D341Med (cell line): ENCODE measurements at regions not wholly inside any gene's neighbourhood (a gene's known extent, or its start where the extent isn't known, plus 50 kb on each side); places are given as distances from the start of the nearest gene placed in this dataset.
A peak's percentile ranks its signal among the peaks of the same experiment; 100 is the strongest.

Experiments used
- DNase-seq: peaks from one replicate; pipeline ENCODE4 v3.0.0; 2012; ENCODE audit warnings: low spot score

GRCh38 chr11:120032766-120033390, 105.0 kb downstream of the TRIM29 start:
- peak; percentile 24 for DNase-seq

DNA sequence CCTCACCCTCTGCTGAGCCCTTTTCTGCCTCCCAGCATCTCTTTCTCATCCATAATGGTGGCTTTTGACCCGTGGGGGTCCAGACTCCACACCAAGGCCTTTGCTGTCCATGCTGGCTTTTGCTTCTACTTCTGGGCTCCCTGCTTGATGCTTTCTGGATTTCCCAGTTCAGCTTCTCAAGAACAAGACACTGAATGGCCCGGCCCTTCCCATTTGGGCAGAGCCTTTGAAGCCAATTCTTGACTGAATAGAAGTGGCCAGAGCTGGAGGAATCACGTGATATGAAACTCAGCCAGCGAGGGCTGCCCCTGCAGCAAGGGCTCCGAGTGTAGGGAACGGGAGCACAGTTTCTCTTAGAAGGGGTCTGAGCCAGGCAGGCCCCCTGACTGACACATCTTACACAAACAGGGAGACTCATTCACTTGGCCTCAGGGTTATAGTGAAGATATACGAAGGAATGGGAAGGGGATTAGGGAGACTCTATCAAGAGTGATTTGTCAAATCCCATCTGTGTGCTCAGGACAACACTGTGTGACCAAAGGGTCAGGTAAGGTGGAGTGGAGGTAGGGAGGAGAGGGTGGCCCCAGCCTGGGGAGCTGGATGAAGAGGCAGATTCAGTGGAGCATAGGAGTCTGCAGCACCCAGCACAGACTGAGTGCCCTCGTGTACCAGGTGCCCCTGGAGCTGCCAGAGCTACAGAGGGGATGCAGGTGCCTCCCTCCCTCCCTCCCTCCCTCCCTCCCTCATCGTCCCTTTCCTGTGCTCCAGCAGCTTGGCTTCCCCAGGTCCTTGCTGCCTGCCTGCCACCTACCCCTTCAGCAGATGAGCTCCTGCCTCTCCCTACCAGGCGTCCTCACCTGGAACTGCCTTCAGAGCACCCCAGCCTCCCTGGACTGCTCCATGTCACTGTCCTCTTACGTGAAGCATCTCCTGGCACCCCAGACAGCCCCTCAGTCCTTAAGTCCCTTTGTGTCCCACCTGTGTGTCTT, 106.0 kb downstream of the TRIM29 start:
- DNase-seq, result peak; percentile 15

DNA sequence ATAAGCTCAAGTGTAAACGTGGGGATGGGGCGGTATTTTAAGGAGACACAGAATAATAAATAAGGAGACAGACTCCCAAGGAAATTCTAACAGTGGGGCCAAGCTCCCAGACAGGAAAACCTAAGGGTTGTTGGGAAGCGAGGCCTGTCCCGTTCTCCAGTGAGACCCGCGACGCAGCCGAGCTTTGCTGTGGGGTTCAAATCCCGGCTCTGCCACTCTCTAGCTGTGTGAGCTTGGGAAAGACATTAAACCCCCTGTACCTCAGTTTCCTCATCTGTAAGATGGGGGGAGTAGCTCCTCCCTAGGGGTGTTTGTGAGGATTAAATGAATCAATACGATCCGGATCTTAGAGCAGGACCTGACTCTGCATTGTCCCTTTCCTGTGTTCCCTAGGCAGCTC, 106.8 kb downstream of the TRIM29 start:
- peak; percentile 3 for DNase-seq

DNA sequence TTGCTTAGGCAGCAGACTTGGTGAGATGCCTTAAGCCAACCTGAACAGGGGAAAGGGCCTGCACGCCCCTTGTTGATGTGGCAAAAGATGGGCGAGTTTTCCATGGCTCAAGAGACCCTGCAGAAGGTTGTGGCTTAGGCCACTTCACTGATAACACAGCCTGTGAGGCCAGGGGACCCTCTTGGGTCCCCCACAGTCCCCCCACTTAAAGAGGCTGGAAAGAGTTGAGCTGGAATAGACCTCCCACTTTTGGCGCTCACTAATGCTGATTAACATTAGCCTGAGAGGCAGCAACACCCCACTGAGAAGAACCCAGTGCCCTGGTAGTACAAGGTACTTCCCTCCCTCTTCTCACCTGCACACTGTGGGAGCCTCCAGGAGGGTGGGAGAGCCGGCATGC, 107.5 kb downstream of the TRIM29 start:
- no peak for DNase-seq

- no peak for DNase-seq
Measured at GRCh38 chr11:120029321-120029720, 108.6 kb downstream of the TRIM29 start.

DNA sequence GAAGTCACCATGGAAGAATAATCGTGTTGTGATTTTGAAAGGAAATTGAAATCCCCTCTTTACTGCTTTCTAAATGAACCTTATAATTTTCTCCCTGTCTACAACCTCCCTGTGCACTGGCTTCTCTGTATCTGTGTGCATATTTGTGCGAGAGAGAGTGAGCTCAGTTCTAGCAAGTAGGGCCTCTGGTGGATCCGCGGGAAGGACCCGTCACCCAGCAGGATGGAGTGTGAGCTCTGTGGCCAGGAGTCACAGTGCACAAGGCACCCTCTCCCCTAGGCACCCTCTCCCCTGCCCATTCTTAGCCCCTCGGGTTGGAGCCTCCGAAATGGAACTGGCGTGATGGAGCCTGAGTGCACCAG, 109.0 kb downstream of the TRIM29 start:
- DNase-seq, result no peak

GRCh38 chr11:120028181-120028896, 109.6 kb downstream of the TRIM29 start:
- DNase-seq, result no peak

DNA sequence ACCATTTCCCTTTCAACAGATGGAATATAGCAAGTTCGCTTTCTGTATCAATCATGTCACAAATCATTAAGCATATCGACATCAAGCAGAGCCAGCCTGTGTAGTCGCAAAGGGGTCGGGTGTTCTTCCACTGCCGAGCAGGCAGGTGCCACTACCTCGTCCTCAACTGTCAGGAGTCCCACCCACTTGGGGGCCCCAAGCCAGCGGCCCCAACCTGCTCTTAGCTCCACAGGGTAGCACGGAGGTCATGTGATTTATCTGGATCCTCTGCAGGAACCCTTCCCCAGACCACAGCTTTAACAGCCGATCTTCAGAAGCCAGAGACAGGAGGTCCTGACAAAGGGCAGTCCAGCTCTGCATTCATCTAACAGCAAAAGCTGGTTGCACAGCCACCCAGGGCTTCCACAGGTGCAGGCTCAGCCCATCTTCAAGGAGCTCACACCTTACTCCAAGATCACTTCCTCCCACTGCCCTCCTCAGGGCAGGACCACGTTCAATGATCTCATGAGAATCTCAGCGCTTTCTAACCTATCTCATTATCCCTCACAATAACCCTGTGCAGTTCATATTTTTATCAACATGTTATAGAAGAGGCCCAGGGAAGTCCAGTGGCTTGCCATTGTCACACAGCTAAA, 110.2 kb downstream of the TRIM29 start:
- DNase-seq, result no peak

GRCh38 chr11:120025606-120026335, 112.1 kb downstream of the TRIM29 start:
- no peak for DNase-seq

- no peak for DNase-seq
Measured at GRCh38 chr11:120024586-120024985, 113.3 kb downstream of the TRIM29 start.

DNA sequence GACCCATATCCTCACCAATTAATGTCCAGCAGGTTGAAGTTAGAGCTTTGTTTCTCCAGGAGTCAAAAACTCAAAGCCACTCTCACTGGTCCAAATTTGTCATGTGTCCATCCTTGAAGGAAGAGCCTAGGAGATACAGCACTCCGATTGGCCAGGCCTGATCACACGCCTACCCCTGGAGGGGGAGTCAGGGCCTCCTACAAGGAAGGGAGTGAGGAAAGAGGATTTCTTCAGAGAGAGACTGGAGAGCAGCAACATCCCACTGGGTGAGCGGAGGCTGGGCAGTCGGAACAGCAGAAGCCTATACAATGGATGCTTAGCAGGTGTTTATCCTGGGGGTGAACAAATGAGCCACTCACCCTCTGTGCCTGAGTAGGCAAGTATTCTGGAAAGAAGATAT, 113.9 kb downstream of the TRIM29 start:
- DNase-seq, result no peak

- no peak for DNase-seq
Measured at GRCh38 chr11:120023551-120023950, 114.4 kb downstream of the TRIM29 start.

GRCh38 chr11:120023120-120023519, 114.8 kb downstream of the TRIM29 start:
- no peak for DNase-seq

DNA sequence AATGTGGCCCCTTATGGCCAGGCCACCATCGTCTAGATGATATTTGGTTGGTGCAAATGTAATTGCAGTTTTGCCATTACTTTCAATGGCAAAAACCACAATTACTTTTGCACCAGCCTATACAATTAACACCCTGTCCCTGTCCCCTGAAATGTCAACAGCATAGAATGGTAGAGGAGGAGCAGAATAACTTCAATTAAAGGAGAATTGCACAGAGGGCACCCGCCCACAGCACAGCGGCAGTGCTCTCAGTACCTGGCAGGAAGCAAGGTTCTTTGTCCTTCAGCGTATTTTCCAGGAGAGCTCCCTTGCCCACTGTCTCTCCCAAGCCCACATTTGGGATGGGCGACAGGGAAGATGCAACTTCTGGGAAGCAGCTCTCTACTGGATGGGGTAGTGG, 115.3 kb downstream of the TRIM29 start:
- DNase-seq, result no peak

DNA sequence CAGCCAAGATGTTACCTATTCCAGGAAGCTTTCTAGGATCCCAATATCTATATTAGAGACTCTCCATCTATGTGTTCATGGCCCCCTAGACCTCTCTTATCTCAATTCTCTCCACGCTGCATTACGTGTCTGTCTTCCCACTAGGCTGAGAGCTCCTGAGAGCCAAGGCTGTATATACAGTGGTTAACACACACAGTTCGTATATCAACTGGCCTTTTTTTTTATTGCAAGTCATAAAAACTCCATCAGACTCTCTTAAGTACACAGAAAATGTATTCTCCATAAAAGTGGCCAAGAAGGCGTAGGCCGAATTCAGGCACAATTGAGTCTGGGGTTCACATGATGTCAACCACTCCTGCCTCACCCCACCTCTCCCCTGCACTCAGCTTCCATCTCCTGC, 115.9 kb downstream of the TRIM29 start:
- no peak for DNase-seq

- no peak for DNase-seq
Measured at GRCh38 chr11:120021391-120021953, 116.4 kb downstream of the TRIM29 start.

DNA sequence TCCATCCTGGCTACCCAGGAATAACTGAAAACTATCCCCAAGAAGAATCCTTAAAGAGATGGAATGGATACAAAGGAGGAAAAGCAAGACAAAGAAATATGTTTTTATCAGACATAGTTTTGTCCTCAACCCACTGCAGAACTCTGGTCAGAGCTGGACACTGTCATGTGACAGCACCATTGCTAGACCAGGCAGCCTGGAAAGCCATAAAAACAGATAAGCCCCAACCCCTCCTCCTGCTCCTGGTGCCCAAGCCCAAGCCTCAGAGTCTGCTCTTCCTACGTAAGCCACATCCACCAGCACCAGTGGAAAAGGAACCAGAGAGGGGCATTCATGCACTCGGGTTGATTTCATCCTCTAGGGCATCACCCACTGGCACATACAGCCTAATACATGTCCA, 116.9 kb downstream of the TRIM29 start:
- peak; percentile 8 for DNase-seq

DNA sequence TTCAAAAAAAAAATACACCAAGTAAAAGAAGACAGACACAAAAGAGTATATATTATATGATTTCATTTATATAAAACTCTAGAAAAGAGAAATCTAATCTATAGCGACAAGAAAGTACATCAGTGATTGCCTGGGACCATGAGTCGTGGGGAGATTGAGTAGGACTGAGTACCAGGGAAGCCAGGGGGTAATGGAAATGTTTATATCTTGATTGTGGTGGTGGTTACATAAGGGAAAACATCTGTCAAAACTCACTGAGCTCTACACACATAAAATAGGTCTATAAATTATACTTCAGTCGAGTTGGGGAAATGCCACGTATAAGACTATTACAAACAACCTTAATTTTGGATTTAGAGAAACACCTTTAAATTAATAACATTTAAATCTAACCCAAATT, 117.4 kb downstream of the TRIM29 start:
- DNase-seq, result no peak

GRCh38 chr11:120019191-120019590, 118.7 kb downstream of the TRIM29 start:
- peak; percentile 5 for DNase-seq

DNA sequence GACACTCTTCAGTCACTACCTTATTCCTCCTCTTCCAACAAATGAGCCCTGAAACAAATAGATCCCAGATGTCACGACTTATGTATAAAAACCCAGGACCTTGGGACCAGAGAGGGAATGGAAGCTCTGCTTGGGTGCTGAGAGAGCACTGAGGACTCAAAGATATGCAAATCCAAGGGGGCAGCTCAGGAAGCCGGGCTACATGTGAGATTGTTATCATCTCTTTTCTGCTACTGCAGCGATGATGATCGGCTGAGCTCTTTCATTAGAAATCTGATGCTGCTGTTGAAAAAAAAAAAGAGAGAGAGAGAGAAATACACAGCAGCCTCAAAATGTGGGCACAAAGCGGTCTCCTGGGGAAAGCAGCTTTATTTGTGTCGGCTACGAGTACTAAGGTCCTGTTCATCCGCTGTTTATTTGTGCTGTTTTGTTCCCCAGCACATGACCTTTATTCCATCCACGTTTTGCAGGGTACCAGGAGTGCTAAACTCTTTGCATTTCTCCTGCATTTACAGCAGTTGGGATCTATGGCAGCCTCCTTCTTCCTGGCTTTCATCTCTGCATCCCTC, 120.2 kb downstream of the TRIM29 start:
- no peak for DNase-seq
